Neural progenitor cell (in vitro differentiated cells): ENCODE measurements at regions not wholly inside any gene's neighbourhood (a gene's known extent, or its start where the extent isn't known, plus 50 kb on each side); places are given as distances from the start of the nearest gene placed in this dataset.

Experiments used
- DNase-seq: peaks from one replicate; pipeline ENCODE4 v3.0.0-alpha.2; 2016; ENCODE audit warnings: low spot score
- H2AFZ ChIP-seq: fragments of 200-600 bp; sonication (generic); replicated peaks from 2 replicates; pipeline ENCODE4 v1.6.1; 2016; ENCODE audit warnings: antibody characterized with exemption
- H3F3A ChIP-seq: fragments of 200-600 bp; sonication (generic); 2 replicates; pipeline ENCODE4 v1.6.1; 2016; ENCODE audit warnings: antibody characterized with exemption, low read depth
- H3K27ac ChIP-seq: fragments of 200-600 bp; sonication (generic); 2 replicates; pipeline ENCODE4 v1.5.1; 2016; ENCODE audit warnings: mild to moderate bottlenecking
- H3K27me3 ChIP-seq: fragments of 200-600 bp; sonication (generic); 2 replicates; pipeline ENCODE4 v1.6.1; 2016; ENCODE audit warnings: mild to moderate bottlenecking, moderate library complexity
- H3K36me3 ChIP-seq: fragments of 200-600 bp; sonication (generic); 2 replicates; pipeline ENCODE4 v1.5.1; 2016
- H3K4me1 ChIP-seq: fragments of 200-600 bp; sonication (generic); 2 replicates; pipeline ENCODE4 v1.6.1; 2016; ENCODE audit warnings: mixed run types
- H3K4me2 ChIP-seq: fragments of 200-600 bp; sonication (generic); 2 replicates; pipeline ENCODE4 v1.6.1; 2016
- H3K4me3 ChIP-seq: fragments of 200-600 bp; sonication (generic); 2 replicates; pipeline ENCODE4 v1.5.1; 2016
- H3K79me2 ChIP-seq: fragments of 200-600 bp; sonication (generic); 2 replicates; pipeline ENCODE4 v1.6.1; 2016; ENCODE audit warnings: low read depth
- H3K9ac ChIP-seq: fragments of 200-600 bp; sonication (generic); 2 replicates; pipeline ENCODE4 v1.6.1; 2016
- H3K9me3 ChIP-seq: fragments of 200-600 bp; sonication (generic); 2 replicates; pipeline ENCODE4 v1.5.1; 2016; ENCODE audit warnings: low read depth
- H4K20me1 ChIP-seq: fragments of 200-600 bp; sonication (generic); 2 replicates; pipeline ENCODE4 v1.6.1; 2016; ENCODE audit warnings: low read depth
- H3K27ac Mint-ChIP-seq: 3 replicates; pipeline ENCODE4 v1.8.0; 2021; ENCODE audit warnings: mixed read lengths
- H3K27me3 Mint-ChIP-seq: 2 replicates; pipeline ENCODE4 v1.8.0; 2022; ENCODE audit warnings: low read depth, mild to moderate bottlenecking, inconsistent platforms, moderate library complexity, mixed read lengths; ENCODE audit not compliant: insufficient read depth
- H3K36me3 Mint-ChIP-seq: 3 replicates; pipeline ENCODE4 v1.8.0; 2021; ENCODE audit warnings: mixed read lengths
- H3K4me1 Mint-ChIP-seq: 3 replicates; pipeline ENCODE4 v1.8.0; 2021; ENCODE audit warnings: mixed read lengths
- H3K4me3 Mint-ChIP-seq: 3 replicates; pipeline ENCODE4 v1.8.0; 2021; ENCODE audit warnings: mild to moderate bottlenecking, moderate library complexity, mixed read lengths
- H3K9me3 Mint-ChIP-seq: 3 replicates; pipeline ENCODE4 v1.8.0; 2020; ENCODE audit warnings: mixed read lengths
- CTCF ChIP-seq: fragments of 200-600 bp; sonication (generic); IDR thresholded peaks from 2 replicates; pipeline ENCODE4 v1.5.1; 2017; ENCODE audit warnings: antibody characterized with exemption, mild to moderate bottlenecking
- EZH2 ChIP-seq: fragments of 200-600 bp; sonication (generic); IDR thresholded peaks from 2 replicates; pipeline ENCODE4 v1.6.1; 2017; ENCODE audit warnings: antibody characterized with exemption, mild to moderate bottlenecking, moderate library complexity
- EZH2phosphoT487 ChIP-seq: fragments of 200-600 bp; sonication (generic); IDR thresholded peaks from 2 replicates; pipeline ENCODE4 v1.6.1; 2017; ENCODE audit warnings: antibody characterized with exemption

GRCh38 chr4:132707955-132708354 lies 441.1 kb upstream of the PCDH10 start:
- H3K36me3 Mint-ChIP-seq, result no peaks in the 10 kb centered on the region
- no peaks in the 10 kb centered on the region for H3K36me3 ChIP-seq
- H3K4me1 Mint-ChIP-seq, result no peaks in the 10 kb centered on the region
- H3K4me1 ChIP-seq, result no peaks in the 10 kb centered on the region
- TF ChIP-seq CTCF (no peak), EZH2 (no peak), EZH2phosphoT487 (no peak)
- H3K9me3 Mint-ChIP-seq, result no peaks in the 10 kb centered on the region
- H3F3A ChIP-seq, result no peaks in the 10 kb centered on the region
- no peak overlapping the region for H3K27ac ChIP-seq
- DNase-seq, result no peak
- no peak overlapping the region for H3K9ac ChIP-seq
- no peak overlapping the region for H3K4me3 Mint-ChIP-seq
- no peaks in the 10 kb centered on the region for H4K20me1 ChIP-seq
- H3K27me3 Mint-ChIP-seq, result no peaks in the 10 kb centered on the region
- no peak overlapping the region for H3K4me3 ChIP-seq
- no peaks in the 10 kb centered on the region for H3K9me3 ChIP-seq
- H2AFZ ChIP-seq, result no peak overlapping the region
- no peaks in the 10 kb centered on the region for H3K27me3 ChIP-seq
- no peaks in the 10 kb centered on the region for H3K79me2 ChIP-seq
- no peak overlapping the region for H3K27ac Mint-ChIP-seq
- no peak overlapping the region for H3K4me2 ChIP-seq

GRCh38 chr4:132709056-132709455 lies 440.0 kb upstream of the PCDH10 start:
- Histone ChIP-seq H3K9me3 (no peaks in the 10 kb centered on the region), H3K79me2 (no peaks in the 10 kb centered on the region), H3K4me3 (no peak overlapping the region), H3F3A (no peaks in the 10 kb centered on the region), H4K20me1 (no peaks in the 10 kb centered on the region), H2AFZ (no peak overlapping the region), H3K27me3 (no peaks in the 10 kb centered on the region), H3K27ac (no peak overlapping the region), H3K36me3 (no peaks in the 10 kb centered on the region), H3K4me2 (no peak overlapping the region), H3K9ac (no peak overlapping the region), H3K4me1 (no peaks in the 10 kb centered on the region)
- TF ChIP-seq EZH2phosphoT487 (no peak), EZH2 (no peak), CTCF (no peak)
- H3K36me3 Mint-ChIP-seq, result no peaks in the 10 kb centered on the region
- H3K27me3 Mint-ChIP-seq, result no peaks in the 10 kb centered on the region
- no peaks in the 10 kb centered on the region for H3K4me1 Mint-ChIP-seq
- no peak for DNase-seq
- no peak overlapping the region for H3K27ac Mint-ChIP-seq
- H3K4me3 Mint-ChIP-seq, result no peak overlapping the region
- no peaks in the 10 kb centered on the region for H3K9me3 Mint-ChIP-seq

GRCh38 chr4:132710971-132711370 lies 438.1 kb upstream of the PCDH10 start:
- H3K9me3 Mint-ChIP-seq, result no peaks in the 10 kb centered on the region
- no peaks in the 10 kb centered on the region for H3K79me2 ChIP-seq
- H2AFZ ChIP-seq, result no peak overlapping the region
- no peaks in the 10 kb centered on the region for H3K9me3 ChIP-seq
- H3F3A ChIP-seq, result no peaks in the 10 kb centered on the region
- no peaks in the 10 kb centered on the region for H3K36me3 ChIP-seq
- H3K4me2 ChIP-seq, result no peak overlapping the region
- no peak overlapping the region for H3K27ac Mint-ChIP-seq
- no peak for DNase-seq
- no peaks in the 10 kb centered on the region for H3K4me1 Mint-ChIP-seq
- no peak overlapping the region for H3K27ac ChIP-seq
- no peaks in the 10 kb centered on the region for H3K27me3 Mint-ChIP-seq
- H3K4me1 ChIP-seq, result no peaks in the 10 kb centered on the region
- no peak overlapping the region for H3K9ac ChIP-seq
- no peaks in the 10 kb centered on the region for H3K27me3 ChIP-seq
- no peak overlapping the region for H3K4me3 ChIP-seq
- no peaks in the 10 kb centered on the region for H3K36me3 Mint-ChIP-seq
- TF ChIP-seq EZH2phosphoT487 (no peak), CTCF (no peak), EZH2 (no peak)
- no peak overlapping the region for H3K4me3 Mint-ChIP-seq
- H4K20me1 ChIP-seq, result no peaks in the 10 kb centered on the region

GRCh38 chr4:132737344-132737743 lies 411.8 kb upstream of the PCDH10 start:
- H3K27ac Mint-ChIP-seq, result no peak overlapping the region
- Histone ChIP-seq H3K9me3 (no peaks in the 10 kb centered on the region), H3K4me2 (no peak overlapping the region), H3K4me1 (no peaks in the 10 kb centered on the region), H4K20me1 (no peaks in the 10 kb centered on the region), H3K36me3 (no peaks in the 10 kb centered on the region), H3K9ac (no peak overlapping the region), H3F3A (no peaks in the 10 kb centered on the region), H3K27me3 (no peaks in the 10 kb centered on the region), H3K4me3 (no peak overlapping the region), H3K79me2 (no peaks in the 10 kb centered on the region), H2AFZ (peak overlapping the region; percentile 39), H3K27ac (no peak overlapping the region)
- no peak overlapping the region for H3K4me3 Mint-ChIP-seq
- H3K4me1 Mint-ChIP-seq, result no peaks in the 10 kb centered on the region
- H3K36me3 Mint-ChIP-seq, result no peaks in the 10 kb centered on the region
- H3K27me3 Mint-ChIP-seq, result no peaks in the 10 kb centered on the region
- H3K9me3 Mint-ChIP-seq, result no peaks in the 10 kb centered on the region
- TF ChIP-seq EZH2 (no peak), CTCF (peak; percentile 38), EZH2phosphoT487 (no peak)
- peak; percentile 62 for DNase-seq
